DOHH2 (cell line): ENCODE measurements at regions not wholly inside any gene's neighbourhood (a gene's known extent, or its start where the extent isn't known, plus 50 kb on each side); places are given as distances from the start of the nearest gene placed in this dataset.

Source experiments
- H3F3A ChIP-seq: fragments of 200-600 bp; sonication (generic), shearing (Covaris generic); 2 replicates; pipeline ENCODE4 v1.6.0; 2016; ENCODE audit warnings: antibody characterized with exemption, mild to moderate bottlenecking; ENCODE audit not compliant: control insufficient read depth, insufficient read depth
- H3K27ac ChIP-seq: fragments of 200-600 bp; sonication (generic); 2 replicates; pipeline ENCODE4 v1.5.1; 2014; ENCODE audit warnings: low read depth, mild to moderate bottlenecking, low read length, moderate library complexity
- H3K27me3 ChIP-seq: fragments of 200-600 bp; sonication (generic); 2 replicates; pipeline ENCODE4 v1.6.1; 2014; ENCODE audit warnings: mild to moderate bottlenecking, low read length, mixed read lengths; ENCODE audit not compliant: control insufficient read depth
- H3K36me3 ChIP-seq: fragments of 200-600 bp; sonication (generic); 2 replicates; pipeline ENCODE4 v1.6.1; 2014; ENCODE audit warnings: mild to moderate bottlenecking, low read length, moderate library complexity, mixed read lengths; ENCODE audit not compliant: control insufficient read depth
- H3K4me1 ChIP-seq: fragments of 200-600 bp; sonication (generic); 2 replicates; pipeline ENCODE4 v1.6.1; 2014; ENCODE audit warnings: mild to moderate bottlenecking, low read length, mixed read lengths; ENCODE audit not compliant: control insufficient read depth
- H3K4me2 ChIP-seq: fragments of 200-600 bp; sonication (generic); 2 replicates; pipeline ENCODE4 v1.6.0; 2014; ENCODE audit warnings: mild to moderate bottlenecking, low read length, moderate library complexity
- H3K4me3 ChIP-seq: fragments of 200-600 bp; sonication (generic); 2 replicates; pipeline ENCODE4 v1.5.1; 2014; ENCODE audit warnings: mild to moderate bottlenecking, low read length, mixed read lengths
- H3K79me2 ChIP-seq: fragments of 200-600 bp; sonication (generic); 2 replicates; pipeline ENCODE4 v1.6.1; 2014; ENCODE audit warnings: mild to moderate bottlenecking, low read length, mixed read lengths; ENCODE audit not compliant: control insufficient read depth
- H3K9me2 ChIP-seq: fragments of 200-600 bp; sonication (generic); replicated peaks from 2 replicates; pipeline ENCODE4 v1.6.1; 2014; ENCODE audit warnings: mild to moderate bottlenecking, low read length, mixed read lengths; ENCODE audit not compliant: control insufficient read depth
- H3K9me3 ChIP-seq: fragments of 200-600 bp; sonication (generic); 2 replicates; pipeline ENCODE4 v1.6.1; 2014; ENCODE audit warnings: antibody characterized with exemption, low read length, mixed read lengths; ENCODE audit not compliant: control insufficient read depth, insufficient read depth
- H4K20me1 ChIP-seq: fragments of 200-600 bp; sonication (generic); 2 replicates; pipeline ENCODE4 v1.6.0; 2014; ENCODE audit warnings: low read depth, mild to moderate bottlenecking, antibody characterized with exemption, low read length, moderate library complexity; ENCODE audit not compliant: control insufficient read depth, insufficient read depth
- EZH2phosphoT487 ChIP-seq: fragments of 200-600 bp; sonication (generic); IDR thresholded peaks from 2 replicates; pipeline ENCODE4 v1.6.1; 2017; ENCODE audit warnings: borderline replicate concordance, mild to moderate bottlenecking, antibody characterized with exemption, low read length, moderate library complexity, mixed read lengths
- TF ChIP-seq, protein P1 (sequence below): fragments of 200-600 bp; sonication (generic); IDR thresholded peaks from one replicate; pipeline ENCODE4 v1.5.1; 2014; ENCODE audit warnings: antibody characterized with exemption, mild to moderate bottlenecking, low read depth, low read length; ENCODE audit not compliant: poor library complexity, severe bottlenecking

DNA sequence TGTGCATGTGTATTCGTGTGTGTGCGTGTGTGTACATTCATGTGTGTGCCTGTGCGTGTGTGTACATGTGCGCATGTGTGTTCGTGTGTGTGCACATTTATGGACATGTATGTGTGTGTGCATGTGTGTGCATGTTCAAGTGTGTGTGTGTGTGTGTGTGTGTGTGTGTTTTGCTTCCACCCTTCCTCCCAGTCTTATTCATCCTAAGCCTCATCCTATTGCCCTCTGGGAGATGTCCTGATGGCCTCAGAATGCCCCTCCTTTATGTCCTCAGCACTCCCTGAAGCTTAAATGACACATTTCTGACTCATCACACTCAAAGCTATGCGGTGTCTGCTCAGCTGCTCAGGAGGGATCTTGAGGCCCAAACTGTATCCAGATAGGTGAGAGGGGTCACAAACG is 76.6 kb upstream of the CCDC167 start:
- Histone ChIP-seq H3F3A (no peaks in the 10 kb centered on the region), H3K4me2 (no peak overlapping the region), H3K27me3 (0 out of 2 replicates have a peak, but pooled peaks cover 3% of the 10 kb centered on the region), H3K9me3 (no peaks in the 10 kb centered on the region), H3K36me3 (no peaks in the 10 kb centered on the region), H3K79me2 (no peaks in the 10 kb centered on the region), H3K4me3 (no peak overlapping the region), H3K4me1 (no peaks in the 10 kb centered on the region), H4K20me1 (no peaks in the 10 kb centered on the region), H3K9me2 (no peaks in the 10 kb centered on the region), H3K27ac (no peak overlapping the region)
- TF ChIP-seq EZH2phosphoT487, result no peak
- TF ChIP-seq, protein P1, sequence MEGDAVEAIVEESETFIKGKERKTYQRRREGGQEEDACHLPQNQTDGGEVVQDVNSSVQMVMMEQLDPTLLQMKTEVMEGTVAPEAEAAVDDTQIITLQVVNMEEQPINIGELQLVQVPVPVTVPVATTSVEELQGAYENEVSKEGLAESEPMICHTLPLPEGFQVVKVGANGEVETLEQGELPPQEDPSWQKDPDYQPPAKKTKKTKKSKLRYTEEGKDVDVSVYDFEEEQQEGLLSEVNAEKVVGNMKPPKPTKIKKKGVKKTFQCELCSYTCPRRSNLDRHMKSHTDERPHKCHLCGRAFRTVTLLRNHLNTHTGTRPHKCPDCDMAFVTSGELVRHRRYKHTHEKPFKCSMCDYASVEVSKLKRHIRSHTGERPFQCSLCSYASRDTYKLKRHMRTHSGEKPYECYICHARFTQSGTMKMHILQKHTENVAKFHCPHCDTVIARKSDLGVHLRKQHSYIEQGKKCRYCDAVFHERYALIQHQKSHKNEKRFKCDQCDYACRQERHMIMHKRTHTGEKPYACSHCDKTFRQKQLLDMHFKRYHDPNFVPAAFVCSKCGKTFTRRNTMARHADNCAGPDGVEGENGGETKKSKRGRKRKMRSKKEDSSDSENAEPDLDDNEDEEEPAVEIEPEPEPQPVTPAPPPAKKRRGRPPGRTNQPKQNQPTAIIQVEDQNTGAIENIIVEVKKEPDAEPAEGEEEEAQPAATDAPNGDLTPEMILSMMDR, result no peak

DNA sequence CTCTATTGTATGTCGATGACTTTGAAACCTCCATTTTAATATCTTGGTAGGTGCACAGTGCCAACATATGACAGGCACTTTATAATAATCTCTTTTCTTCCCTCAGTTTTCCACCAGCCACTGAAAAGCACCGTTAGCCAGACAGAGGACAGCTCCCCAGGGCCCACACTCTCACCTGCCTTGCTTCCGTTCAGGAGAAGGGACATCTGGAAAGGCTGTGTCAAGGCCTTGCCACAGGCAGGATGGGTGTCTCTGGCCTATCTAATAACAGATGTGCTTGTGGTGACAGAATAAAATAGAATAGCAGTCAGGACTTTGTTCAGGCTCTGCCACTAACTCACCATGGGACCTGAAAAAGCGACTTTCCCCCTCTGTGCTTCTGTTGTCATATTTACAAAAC is 75.5 kb upstream of the CCDC167 start:
- TF ChIP-seq, protein P1, result no peak
- TF ChIP-seq EZH2phosphoT487, result no peak
- Histone ChIP-seq H3K4me3 (no peak overlapping the region), H3K4me1 (peaks cover 5% of the 10 kb centered on the region), H3K27me3 (0 out of 2 replicates have a peak, but pooled peaks cover 3% of the 10 kb centered on the region), H3K36me3 (no peaks in the 10 kb centered on the region), H3K4me2 (no peak overlapping the region), H3K27ac (no peak overlapping the region), H3F3A (no peaks in the 10 kb centered on the region), H4K20me1 (no peaks in the 10 kb centered on the region), H3K79me2 (no peaks in the 10 kb centered on the region), H3K9me3 (no peaks in the 10 kb centered on the region), H3K9me2 (no peaks in the 10 kb centered on the region)

DNA sequence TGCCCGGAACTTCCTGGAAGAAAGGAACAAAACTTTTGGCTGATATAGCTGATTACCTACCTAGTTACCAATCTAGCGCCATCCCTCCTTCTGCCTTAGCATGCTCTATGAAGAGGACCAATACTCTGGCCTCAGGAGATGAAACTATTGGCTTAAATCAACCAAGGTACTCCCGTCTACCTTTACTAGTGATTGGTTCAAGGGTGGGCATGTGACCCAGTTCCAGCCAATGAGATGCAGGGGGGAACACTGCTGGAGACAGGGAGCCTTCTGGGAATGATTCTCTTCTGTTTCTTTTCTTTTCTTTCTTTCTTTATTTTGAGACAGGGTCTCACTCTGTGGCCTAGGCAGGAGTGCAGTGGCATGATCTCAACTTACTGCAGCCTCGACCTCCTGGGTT is 72.6 kb upstream of the CCDC167 start:
- Histone ChIP-seq H3K79me2 (no peaks in the 10 kb centered on the region), H3K36me3 (no peaks in the 10 kb centered on the region), H3F3A (no peaks in the 10 kb centered on the region), H3K4me2 (no peak overlapping the region), H3K27me3 (0 out of 2 replicates have a peak, but pooled peaks cover 8% of the 10 kb centered on the region), H3K4me3 (no peak overlapping the region), H3K27ac (no peak overlapping the region), H3K4me1 (peaks cover 10% of the 10 kb centered on the region), H3K9me3 (no peaks in the 10 kb centered on the region), H3K9me2 (no peaks in the 10 kb centered on the region), H4K20me1 (no peaks in the 10 kb centered on the region)
- TF ChIP-seq, protein P1, result no peak
- TF ChIP-seq EZH2phosphoT487, result no peak
